Kasumi-1 (cell line): ENCODE measurements at regions not wholly inside any gene's neighbourhood (a gene's known extent, or its start where the extent isn't known, plus 50 kb on each side); places are given as distances from the start of the nearest gene placed in this dataset.
"Not testable (repeated sequence)": the region's sequence is repeated elsewhere in the genome, so short reads cannot be mapped to it uniquely, and the experiment has no call there.

ENCODE experiments used
- DNase-seq, 2 experiments: peaks; one replicate each; lab custom pipeline; 2025; lab: John Stamatoyannopoulos, UW

DNA sequence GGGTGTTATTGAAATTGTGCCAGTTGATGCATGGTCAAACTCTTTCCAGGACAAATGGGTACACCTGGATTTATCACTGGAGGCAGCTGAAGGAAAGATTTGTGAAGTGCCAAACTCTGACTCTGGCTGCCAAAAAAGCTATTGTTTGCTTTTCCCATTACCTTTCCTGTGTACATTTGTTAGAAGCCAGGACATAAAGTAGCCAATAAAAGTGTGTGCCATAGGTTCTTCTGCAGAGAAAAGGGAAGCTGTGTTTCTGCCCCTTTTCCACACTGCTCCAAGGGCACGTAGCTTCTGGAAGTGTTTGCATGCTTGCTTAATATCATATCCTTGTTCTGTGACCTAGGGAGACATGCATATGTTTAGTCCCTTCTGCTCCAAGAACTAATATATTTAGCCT lies 1114.4 kb downstream of the SLC16A7 start:
- DNase-seq: no peak

DNA sequence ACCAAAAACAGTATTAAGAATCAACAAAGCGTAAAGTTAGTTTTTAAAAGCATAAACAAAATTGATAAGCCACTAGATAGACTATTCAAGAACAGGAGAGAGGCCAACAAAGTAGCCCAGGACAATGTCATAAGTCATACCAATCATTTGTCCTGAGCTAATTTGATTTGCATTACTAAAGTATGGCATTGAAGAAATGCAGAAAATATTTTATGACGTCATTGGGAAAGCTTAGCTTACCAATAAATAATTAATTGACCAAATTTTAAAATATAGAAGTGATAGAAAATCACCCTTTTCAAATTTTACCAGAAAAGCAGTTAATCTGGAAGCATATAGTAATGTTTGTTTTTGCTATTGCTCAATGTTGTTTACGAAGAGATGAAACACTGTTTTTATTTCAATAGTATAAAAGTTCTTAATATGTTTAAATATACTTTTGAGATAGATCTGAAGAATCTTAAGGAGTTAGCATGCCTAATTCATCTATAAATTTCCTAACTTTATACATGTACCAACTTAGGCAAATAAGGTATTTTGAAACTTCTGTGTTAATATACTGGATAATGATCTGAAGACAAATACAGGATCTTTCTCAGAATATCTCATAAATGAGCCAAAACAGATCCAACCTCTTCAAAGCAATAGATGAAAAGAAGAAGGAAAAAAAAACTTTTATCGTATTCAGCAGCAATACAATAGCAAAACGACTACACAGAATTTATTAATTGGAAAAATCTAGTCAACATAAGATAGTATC lies 1118.5 kb downstream of the SLC16A7 start:
- no peak for DNase-seq

DNA sequence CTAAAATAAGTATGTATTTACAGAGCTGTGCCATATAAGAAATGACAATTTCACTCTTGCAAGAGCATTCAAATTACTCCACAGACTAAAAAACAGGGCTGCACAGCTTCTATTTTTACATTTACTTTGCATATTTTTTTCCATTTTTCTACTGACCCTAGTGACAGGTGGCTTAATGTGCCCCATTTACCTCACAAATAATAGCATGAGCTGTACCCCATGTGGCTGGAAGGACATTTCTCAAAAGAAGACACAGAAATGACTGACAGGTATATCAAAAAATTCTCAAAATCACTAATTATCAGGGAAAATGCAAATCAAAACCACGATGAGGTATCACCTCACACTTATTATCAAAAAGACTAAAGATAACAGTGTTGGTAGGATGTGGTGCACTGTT lies 1128.6 kb downstream of the SLC16A7 start:
- DNase-seq: no peak

DNA sequence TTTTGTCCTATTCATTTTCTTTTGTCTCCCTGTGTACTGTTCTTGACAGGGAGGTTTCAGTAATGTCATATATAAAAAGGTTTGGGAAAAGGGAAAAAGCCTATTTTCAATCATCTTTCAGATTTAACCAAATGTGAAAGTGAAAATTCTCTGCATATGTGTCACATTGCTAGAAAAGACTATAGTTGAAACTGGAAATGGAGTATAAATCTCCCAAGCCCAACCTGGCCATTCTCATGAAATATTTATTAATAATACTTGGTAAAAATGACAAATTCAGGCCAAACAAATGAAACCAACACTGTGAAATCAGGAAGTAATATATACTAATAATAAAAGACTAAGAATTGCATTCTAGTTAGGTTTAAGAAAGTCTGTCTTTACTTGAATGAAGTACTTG lies 1129.2 kb downstream of the SLC16A7 start:
- no peak for DNase-seq

DNA sequence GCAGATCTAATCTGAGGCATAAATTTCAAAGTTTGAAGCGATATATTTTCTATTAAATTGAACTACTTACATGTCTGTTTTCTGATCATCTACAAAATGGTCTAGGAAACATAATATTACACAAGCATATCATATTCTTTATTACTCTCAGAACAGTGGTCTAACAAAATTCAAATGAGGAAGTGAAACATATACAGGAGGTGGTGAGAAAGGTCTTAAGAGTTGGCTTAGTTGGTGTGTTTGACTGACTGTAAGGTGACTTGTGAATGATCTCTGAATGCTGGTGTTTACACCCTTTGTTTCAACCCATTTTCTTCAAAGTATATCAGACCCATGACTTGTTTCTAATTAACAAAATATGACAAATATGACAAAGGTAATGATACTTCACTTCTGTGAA lies 1156.8 kb downstream of the SLC16A7 start:
- DNase-seq: peak; percentile 42 to 48

DNA sequence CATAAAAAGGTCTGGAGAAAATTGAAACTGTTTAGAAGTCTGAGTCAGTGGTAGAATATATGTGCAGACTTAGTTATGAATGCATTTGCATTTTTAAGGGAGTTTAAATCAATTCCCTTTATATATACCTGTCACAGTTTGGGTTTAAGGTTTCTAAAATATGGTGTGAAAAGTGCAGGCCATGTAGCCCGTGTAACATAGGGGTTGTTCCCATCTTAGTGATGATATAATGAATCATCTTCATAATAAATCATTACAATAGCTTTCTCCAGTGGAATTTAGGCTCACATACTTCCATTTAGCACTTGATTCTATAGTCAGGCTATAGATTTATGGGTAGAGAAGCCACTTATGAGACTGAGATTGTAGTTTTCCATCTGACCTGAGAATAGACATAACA lies 1162.4 kb downstream of the SLC16A7 start:
- no peak for DNase-seq

DNA sequence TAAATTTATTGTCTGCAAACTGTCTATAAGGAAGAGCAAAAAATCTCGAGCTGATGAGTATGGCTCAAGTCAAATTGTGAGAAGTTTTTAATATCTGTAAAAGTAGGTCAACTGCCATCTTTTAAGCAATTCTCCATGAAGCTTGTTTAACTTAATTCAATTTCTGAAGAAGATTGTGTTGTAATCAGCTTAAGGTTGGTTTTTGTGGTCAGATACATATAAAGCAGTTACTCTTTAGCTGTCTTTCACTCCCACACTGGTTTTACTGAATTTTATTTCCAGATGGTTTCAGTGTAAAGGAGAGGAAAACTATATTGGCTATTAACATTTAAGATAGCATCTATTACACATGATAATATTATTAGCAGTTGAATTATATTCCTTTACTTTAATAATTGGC lies 1165.1 kb downstream of the SLC16A7 start:
- peak; percentile 62 to 82 for DNase-seq

DNA sequence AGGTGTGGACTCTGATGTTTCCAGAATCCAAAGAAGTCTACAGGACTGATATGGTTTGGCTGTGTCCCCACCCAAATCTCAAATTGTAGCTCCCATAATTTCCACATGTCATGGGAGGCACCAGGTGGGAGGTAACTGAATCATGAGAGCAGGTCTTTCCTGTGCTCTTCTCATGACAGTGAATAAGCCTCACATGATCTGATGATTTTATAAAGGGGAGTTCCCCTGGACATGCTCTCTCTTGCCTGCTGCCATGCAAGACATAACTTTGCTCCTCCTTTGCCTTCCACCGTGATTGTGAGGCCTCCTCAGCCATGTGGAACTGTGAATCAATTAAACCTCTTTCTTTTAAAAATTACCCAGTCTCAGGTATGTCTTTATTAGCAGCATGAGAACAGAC lies 1205.3 kb downstream of the SLC16A7 start:
- not testable (repeated sequence) for DNase-seq

DNA sequence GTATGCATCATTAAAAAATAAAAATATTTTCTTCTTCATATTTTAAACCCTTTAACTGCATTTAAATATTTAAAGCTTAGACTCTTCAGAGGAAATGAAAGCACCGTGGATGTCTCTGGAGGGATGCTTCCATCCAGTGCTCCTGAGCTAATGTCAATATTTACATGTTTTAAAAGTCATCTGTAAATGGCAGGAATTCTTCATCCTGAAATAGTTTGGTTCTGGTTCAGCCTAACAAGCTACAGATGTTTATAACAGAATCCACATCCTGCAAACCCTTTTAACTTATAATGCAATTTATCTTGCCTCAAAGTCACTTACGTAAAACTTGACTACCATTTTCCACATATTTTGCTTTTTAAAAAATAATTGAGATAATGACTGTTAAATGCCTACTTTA lies 1207.3 kb downstream of the SLC16A7 start:
- no peak for DNase-seq

DNA sequence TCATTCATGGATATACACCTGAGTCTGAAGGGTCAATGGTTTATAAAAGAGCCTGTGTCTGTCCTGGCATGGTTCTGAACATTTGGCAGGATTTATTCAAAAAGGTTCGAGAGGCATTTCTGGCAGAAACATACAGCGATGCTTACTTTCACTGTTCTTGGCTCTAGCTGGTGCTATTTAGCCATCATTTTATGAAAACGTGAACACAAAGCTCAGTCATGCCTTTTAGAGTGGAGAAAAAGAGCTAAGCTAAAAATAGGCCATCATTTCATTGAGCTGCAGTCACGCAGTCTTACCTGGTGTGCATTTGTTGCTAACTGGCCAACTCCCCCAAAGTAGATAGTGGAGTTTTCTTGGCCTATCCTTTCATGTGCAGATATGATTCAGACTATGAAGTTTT lies 1209.5 kb downstream of the SLC16A7 start:
- DNase-seq: no peak

DNA sequence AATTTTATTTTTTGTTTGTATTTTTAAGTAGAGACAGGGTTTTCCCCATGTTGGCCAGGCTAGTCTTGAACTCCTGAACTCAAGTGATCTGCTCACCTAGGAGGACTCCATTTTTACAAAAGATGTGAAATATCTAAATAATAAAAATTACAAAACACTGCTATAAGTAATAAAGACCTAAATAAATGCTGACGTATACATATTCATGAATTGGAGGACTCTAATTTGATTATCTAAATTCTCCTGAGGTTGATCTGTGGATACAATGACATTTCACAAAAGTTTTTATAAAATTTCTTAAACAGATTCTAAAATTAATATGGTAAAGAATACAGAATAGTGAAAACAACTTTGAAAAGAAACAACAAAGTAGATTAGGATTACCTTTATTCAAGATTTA lies 1224.0 kb downstream of the SLC16A7 start:
- no peak for DNase-seq

DNA sequence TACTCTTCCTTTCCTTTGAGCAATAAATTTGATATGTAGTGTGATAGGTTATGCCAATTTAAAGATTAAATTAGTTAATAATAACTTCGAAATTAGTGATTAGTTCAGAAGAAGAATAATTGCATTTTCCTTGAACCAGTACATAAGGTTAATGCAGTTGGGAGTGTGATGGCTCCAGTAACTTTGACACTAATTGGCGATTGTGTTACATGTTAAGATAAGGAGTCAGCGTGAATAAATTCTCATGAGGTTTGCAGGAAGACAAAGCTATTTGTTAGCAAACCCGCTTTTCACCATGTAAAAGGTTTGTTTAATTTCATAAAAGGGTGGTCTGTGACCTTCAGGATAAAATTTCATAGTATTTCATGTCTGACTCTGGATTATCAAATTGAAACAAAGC lies 1226.8 kb downstream of the SLC16A7 start:
- no peak for DNase-seq

DNA sequence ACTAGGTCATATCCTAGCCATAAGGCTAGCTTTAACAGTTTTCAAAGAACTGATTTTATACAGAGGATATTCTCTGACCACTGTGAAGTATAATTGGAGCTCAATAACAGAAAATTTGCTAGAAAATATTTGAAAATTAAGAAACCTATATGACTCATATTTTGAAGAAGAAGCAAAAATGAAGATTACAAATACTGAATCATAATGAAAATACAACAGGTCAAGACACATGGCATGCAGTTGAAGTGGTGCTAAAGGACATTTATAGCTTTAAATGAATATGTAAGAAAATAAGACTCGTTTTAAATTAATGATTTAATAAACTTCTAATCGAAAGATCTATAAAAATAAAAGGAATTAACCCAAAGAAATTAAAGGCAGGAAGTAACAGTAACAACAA lies 1234.6 kb downstream of the SLC16A7 start:
- no peak for DNase-seq

DNA sequence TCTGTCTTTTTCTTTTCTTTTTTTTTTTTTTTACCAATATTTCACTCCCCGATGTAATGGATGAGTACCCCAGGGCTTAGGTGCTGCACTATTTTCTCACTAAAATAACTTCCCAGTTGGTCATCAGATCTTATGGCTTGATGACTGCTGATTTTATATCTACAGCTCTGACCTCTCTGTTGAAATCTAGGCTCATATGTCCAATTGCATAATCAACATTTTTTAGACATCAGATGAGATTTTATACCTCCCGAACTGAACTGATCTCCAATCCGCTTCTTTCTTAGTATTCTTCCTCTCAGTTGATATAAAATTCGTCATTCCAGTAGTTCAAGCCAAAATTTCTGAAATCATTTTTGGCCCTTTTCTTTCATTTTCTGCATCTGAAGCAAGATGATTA lies 1236.5 kb downstream of the SLC16A7 start:
- DNase-seq: no peak

DNA sequence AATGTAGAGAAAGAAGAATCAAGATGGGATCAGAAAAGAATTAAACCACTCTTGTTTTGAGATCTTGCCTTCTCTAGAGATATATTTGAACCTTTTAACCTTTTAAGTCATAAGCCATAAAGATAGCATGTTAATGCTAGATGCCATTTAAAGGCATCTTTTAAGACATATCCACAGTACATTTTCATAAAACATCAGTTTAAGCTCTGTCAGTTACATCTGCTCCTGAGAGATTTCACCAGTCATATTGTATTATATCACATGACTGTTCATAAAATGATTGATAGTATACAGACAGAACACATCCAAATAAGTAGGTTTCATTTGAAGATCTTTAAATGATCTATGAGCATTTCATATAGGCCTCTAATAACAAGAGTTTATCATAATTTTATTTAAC lies 1238.5 kb downstream of the SLC16A7 start:
- DNase-seq: no peak

DNA sequence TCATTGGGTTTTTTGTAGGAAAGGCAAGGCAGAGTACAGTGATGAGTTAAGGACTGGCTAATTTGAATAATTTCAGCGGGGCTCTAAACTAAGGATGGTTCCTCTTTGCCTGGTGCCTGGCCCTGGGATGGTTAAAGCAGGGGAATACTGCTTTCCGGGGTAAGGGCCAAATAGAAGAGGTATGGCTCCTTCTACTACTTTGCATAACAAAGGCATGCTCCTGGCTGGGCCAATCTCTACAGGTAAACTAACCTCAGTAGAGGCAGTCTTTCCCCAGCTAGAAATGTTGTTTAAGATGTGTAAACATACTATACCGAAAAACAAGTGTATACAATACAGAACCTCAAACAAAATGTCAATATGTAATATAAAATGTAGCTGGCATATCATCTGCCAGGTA lies 1239.0 kb downstream of the SLC16A7 start:
- no peak for DNase-seq

DNA sequence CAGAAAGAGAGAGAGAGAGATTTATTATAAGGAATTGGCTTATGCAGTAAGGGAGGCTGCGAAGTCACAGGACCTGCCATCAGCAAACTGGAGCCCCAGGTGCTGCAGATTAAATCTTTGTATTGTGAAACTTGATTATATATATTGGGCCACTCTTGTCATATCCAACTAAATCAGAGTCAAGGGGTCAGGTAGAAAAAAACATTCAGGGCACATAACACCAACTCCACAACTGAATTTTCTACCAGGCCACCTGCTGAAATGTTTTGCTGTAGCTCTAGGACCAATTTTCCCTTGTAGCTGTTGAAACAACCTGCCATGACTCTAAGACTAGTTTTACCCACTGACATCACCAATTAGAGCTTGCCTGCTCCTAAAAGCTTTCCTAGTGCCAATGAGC lies 1240.8 kb downstream of the SLC16A7 start:
- DNase-seq: no peak

DNA sequence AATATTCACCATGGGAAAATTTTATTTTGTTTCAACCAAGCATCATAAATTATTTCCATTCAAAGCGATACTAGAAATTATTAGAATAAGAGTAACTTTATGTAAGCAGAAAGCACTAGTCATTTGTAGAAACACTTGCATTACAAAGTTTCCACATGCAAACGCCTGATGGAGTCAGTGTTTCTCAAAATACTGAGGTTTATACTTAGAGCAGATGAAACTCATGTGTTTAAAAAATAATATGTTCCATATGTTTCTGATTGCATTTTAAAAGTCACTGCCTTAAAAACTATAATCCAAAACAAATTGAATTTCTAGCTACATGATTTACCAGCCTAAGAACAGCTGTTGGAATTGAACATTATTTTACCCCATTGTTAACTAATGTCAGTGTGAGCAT lies 1246.4 kb downstream of the SLC16A7 start:
- DNase-seq: no peak

DNA sequence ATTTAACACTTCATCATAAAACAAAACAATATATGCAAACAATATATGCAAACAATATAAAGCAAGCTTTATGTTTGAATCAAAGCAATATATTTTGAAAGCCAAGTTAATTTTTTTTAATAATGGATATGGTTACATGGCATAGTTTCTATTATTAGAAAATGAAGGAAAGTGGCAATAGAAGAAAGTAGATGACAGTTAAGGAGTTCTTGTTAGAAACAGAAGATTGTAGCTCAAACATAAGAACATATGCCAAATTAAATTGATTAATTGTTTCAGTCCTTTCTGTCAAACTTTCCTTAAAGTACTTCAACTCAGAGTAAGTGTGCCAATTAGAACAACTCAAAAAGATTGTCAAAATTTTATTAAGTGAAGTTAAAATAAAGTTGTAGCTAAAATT lies 1248.3 kb downstream of the SLC16A7 start:
- no peak for DNase-seq

DNA sequence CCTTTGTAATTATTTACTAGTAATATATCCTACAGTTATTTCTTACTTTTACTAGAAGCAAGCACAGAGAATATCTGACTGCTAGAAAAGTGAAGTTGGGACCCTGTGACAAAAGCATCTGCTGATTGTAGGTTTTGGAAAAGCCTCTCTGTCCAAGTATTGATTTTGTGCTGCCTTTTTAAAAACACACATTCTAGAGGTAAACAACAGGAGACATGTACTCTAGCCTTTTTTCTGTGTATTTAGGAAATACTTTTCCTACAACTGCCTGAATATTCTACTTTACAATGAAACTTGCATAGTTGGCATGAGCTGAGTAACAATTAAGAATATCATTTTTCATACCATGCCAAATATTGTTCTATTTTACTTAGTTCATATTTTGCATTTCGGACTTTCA lies 1249.0 kb downstream of the SLC16A7 start:
- DNase-seq: no peak

DNA sequence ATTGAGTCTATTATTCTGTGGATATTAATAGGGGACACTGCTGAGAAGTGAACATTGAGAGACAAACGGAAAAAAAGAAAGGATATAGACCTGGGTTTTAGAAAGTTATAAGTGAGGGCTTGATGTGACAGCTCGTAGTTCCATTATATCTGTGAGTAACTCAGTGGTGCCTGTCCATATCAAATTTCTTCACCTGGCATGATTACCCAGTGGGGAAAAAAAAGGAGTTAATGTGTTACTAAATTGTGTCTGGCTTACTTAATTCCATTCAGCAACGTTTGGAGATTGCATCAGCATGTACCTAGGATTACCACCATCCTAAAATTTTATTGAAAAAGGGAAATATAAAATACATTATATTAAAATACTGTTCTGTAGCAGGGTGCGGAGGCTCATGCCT lies 1249.9 kb downstream of the SLC16A7 start:
- no peak for DNase-seq

DNA sequence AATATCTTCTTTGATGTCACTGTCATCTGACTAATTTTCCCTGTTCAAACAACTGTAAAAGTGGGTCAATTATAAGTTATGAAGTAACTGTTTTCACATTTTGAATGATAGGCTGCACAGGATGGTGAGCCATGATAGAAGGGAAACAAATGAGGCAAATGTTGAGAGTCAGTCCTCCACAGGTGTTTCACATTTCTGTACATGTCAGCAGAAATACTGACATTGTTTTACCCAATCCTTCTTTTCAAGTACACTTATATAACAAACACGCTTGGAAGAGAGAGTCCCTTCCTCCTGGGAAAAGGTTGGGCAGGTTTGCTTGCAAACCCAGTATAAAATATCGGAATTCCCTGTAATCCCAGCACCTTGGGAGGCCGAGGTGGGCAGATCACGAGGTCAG lies 1251.5 kb downstream of the SLC16A7 start:
- DNase-seq: no peak

DNA sequence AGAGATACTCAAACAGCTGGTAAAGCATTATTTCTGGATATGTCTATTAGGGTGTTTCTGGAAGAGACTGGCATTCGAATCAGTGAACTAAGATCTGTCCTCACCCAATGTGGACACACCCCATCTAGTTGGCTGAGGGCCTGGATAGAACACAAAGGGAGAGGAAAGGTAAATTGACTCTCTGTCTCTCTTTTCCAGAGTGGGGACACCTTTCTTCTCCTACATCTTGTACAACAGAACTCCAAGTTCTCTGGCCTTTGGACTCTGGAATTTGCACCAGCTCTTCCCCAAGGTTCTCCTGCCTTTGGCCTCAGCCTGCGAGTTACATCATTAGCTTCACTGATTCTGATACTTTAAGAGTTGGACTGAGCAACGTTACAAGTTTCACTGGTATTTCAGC lies 1253.9 kb downstream of the SLC16A7 start:
- DNase-seq: no peak

DNA sequence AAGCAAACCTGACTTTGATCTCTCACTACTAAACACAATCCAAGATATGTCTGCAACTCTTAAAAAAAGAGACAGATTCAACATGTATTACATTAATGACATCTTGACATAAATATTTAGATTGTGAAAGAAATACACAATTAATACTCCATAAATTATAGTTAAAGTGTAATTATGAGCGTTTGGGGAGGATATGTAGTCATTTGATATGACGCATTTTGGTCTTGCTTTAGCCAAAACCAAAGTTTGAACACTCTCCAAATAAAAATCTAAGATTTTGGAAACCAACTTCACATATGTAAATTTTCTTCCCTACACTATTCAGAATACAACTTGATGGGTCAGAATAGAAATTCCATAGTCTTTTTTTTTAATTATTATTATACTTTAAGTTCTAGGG lies 1257.6 kb downstream of the SLC16A7 start:
- DNase-seq: no peak

DNA sequence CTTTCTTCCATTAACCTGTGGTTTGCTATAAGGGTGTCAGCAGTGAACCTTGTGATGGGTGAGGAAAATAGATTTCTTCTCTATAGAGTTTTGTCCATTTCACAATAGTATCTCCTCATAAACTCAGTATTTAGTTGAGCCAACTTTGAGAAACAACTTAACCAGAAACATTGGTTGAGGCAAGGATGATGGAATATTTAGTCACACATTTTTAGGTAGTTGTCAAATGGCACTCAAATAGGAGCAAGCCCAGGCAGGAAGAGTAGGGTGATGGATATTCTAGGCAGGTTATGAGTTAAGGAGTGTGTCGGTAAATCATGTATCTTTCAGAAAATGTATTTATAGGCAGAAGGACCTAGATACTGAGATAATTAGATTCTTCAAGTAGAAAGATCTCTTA lies 1267.6 kb downstream of the SLC16A7 start:
- no peak for DNase-seq
